HEK293 (cell line): ENCODE measurements at regions not wholly inside any gene's neighbourhood (a gene's known extent, or its start where the extent isn't known, plus 50 kb on each side); places are given as distances from the start of the nearest gene placed in this dataset.

ENCODE experiments used
- CTCF ChIP-seq: fragments of 450-650 bp; formaldehyde crosslinking; IDR thresholded peaks from 2 replicates; pipeline ENCODE4 v1.5.1; 2016; ENCODE audit warnings: missing biosample characterization, missing genetic modification characterization
- ELK4 ChIP-seq: IDR thresholded peaks from 2 replicates; pipeline ENCODE4 v1.6.1; 2011; ENCODE audit warnings: mild to moderate bottlenecking, low read depth, low read length, borderline replicate concordance
- FEZF1 ChIP-seq: fragments of 450-650 bp; formaldehyde crosslinking; IDR thresholded peaks from 2 replicates; pipeline ENCODE4 v1.5.1; 2016; ENCODE audit warnings: missing biosample characterization, missing genetic modification characterization
- HIC1 ChIP-seq: fragments of 450-650 bp; formaldehyde crosslinking; IDR thresholded peaks from 2 replicates; pipeline ENCODE4 v1.5.1; 2016; ENCODE audit warnings: missing biosample characterization, missing genetic modification characterization
- SP2 ChIP-seq: fragments of 450-650 bp; formaldehyde crosslinking; IDR thresholded peaks from 2 replicates; pipeline ENCODE4 v1.5.1; 2016; ENCODE audit warnings: missing biosample characterization, missing genetic modification characterization
- ZNF16 ChIP-seq: fragments of 450-650 bp; formaldehyde crosslinking; IDR thresholded peaks from 2 replicates; pipeline ENCODE4 v1.5.1; 2016; ENCODE audit warnings: low read depth, missing biosample characterization, missing genetic modification characterization
- ZNF416 ChIP-seq: fragments of 450-650 bp; formaldehyde crosslinking; IDR thresholded peaks from 2 replicates; pipeline ENCODE4 v1.5.1; 2016; ENCODE audit warnings: missing biosample characterization, missing genetic modification characterization
- ZNF423 ChIP-seq: fragments of 450-650 bp; formaldehyde crosslinking; IDR thresholded peaks from 2 replicates; pipeline ENCODE4 v1.5.1; 2016; ENCODE audit warnings: missing biosample characterization, missing genetic modification characterization
- ZNF639 ChIP-seq: fragments of 450-650 bp; formaldehyde crosslinking; IDR thresholded peaks from 2 replicates; pipeline ENCODE4 v1.5.1; 2016; ENCODE audit warnings: missing biosample characterization, missing genetic modification characterization
- ZNF654 ChIP-seq: fragments of 450-650 bp; formaldehyde crosslinking; IDR thresholded peaks from 2 replicates; pipeline ENCODE4 v1.5.1; 2016; ENCODE audit warnings: low read depth, missing biosample characterization, missing genetic modification characterization
- ZSCAN5A ChIP-seq: fragments of 450-650 bp; formaldehyde crosslinking; IDR thresholded peaks from 2 replicates; pipeline ENCODE4 v1.5.1; 2016; ENCODE audit warnings: missing biosample characterization, missing genetic modification characterization

- TF ChIP-seq ZNF423 (tag by site-specific recombination) (no peak), CTCF (tag by site-specific recombination) (no peak), ZSCAN5A (tag by site-specific recombination) (no peak), SP2 (tag by site-specific recombination) (no peak), ZNF639 (tag by site-specific recombination) (no peak), ZNF16 (tag by site-specific recombination) (no peak), ELK4 (no peak), FEZF1 (no peak), ZNF416 (no peak), ZNF654 (tag by site-specific recombination) (no peak), HIC1 (tag by site-specific recombination) (no peak)
Observed at GRCh38 chr2:37839991-37840390, 85.1 kb upstream of the RMDN2 start.
